ENCODE measurements at regions not wholly inside any gene's neighbourhood (a gene's known extent, or its start where the extent isn't known, plus 50 kb on each side); places are given as distances from the start of the nearest gene placed in this dataset.

DNA sequence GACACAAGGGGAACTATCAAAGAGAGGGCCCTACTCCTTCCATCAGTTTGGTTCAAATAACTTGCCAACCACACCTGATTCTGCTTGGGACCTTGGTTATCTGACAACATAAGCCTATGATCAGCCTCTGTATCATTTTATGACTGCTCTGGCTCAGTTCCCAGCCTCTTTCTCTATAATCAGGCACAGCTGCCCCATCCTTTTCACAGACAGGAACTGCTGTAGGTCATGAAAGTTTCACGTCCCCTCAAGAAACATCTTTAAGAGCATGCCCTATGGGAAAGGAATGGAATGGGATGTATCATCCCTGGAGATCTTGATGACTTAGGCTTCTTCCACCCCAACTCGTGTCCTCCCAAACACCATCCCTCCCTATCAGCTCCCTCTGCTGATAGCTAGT is 243.4 kb downstream of the AR start (continued):
- no peak for TF ChIP-seq ZNF704 (tag by site-specific recombination; IDR thresholded peaks at IDR 0.05)
- TF ChIP-seq ZNF391 (tag by site-specific recombination; IDR thresholded peaks at IDR 0.05; ENCODE audit: borderline replicate concordance, low read depth): no peak
- TF ChIP-seq ZNF16 (tag by site-specific recombination; IDR thresholded peaks at IDR 0.05; ENCODE audit: low read depth): no peak

DNA sequence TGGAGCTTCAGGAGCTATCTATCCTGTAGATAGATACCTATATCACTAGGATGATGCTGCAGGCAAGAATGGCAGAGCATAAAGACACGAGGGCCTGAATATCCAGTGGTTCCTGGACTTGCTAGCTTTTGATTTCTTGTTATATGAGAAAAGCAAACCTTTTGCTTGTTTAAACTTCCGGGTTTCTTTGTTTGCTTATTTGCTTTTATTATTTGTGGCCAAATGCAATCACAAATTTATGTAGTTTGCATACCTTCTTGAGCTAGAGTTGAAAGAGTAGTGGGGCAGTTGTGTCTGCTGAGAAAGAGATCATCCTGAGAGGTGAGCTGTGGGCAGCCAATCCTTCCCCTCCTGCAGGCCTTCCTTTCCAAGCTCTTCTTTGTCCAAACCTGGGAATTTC is 245.7 kb downstream of the AR start:
- Histone ChIP-seq H3K4me1 (ENCODE audit: control insufficient read depth, insufficient read depth, low read length) (no peaks in the 10 kb centered on the region), H3K27ac (ENCODE audit: extremely low read depth, low read depth, low read length) (no peak overlapping the region), H3K4me3 (ENCODE audit: low read depth, low read length) (no peak overlapping the region), H3K36me3 (ENCODE audit: control insufficient read depth in 2 of 2, insufficient read depth in 1 of 2, low read length in 2 of 2) (no peaks in the 10 kb centered on the region), H3K9me3 (ENCODE audit: control insufficient read depth, insufficient read depth, low read depth, low read length) (no peaks in the 10 kb centered on the region; the same call in 1 of the 2 replicates)
- CTCF ChIA-PET: no interaction called here
- TF ChIP-seq ZNF37A (tag by site-specific recombination; IDR thresholded peaks at IDR 0.05) (no peak), BCL11A (tag by site-specific recombination; IDR thresholded peaks at IDR 0.05; ENCODE audit: low read depth) (no peak), ZNF624 (tag by site-specific recombination; IDR thresholded peaks at IDR 0.05) (no peak), ZNF776 (tag by site-specific recombination; IDR thresholded peaks at IDR 0.05; ENCODE audit: borderline replicate concordance) (no peak)
- POLR2A ChIA-PET: no interaction called here
